Caco-2 (cell line): ENCODE measurements at regions not wholly inside any gene's neighbourhood (a gene's known extent, or its start where the extent isn't known, plus 50 kb on each side); places are given as distances from the start of the nearest gene placed in this dataset.

ENCODE experiments used
- BruUV-seq: library from RNA; stranded (reverse); fragments of 400-500 nt; replicated peaks from 2 replicates; lab custom pipeline; 2021; lab: Mats Ljungman, UMichigan
- CTCF ChIA-PET: fragments of 300-600 bp; sonication (Branson Sonifier 250); formaldehyde crosslinking; loops from one replicate; lab custom pipeline; 2022; ENCODE audit warnings: antibody characterized with exemption; lab: Charles Lee
- POLR2A ChIA-PET: fragments of 300-600 bp; sonication (Branson Sonifier 250); formaldehyde crosslinking; loops from one replicate; lab custom pipeline; 2022; ENCODE audit warnings: antibody characterized with exemption; lab: Charles Lee
- DNase-seq, 2 experiments: peaks; one replicate each; pipeline versions ENCODE4 v3.0.0 to v3.0.0-alpha.2; 2020 to 2022
- H3K27me3 ChIP-seq: replicated peaks from 2 replicates; pipeline ENCODE4 v1.6.0; 2011; ENCODE audit warnings: low read length; ENCODE audit not compliant: control insufficient read depth, insufficient read depth
- H3K36me3 ChIP-seq: 2 replicates; pipeline ENCODE4 v1.5.1; 2011; ENCODE audit warnings: low read length; ENCODE audit not compliant: control insufficient read depth, insufficient read depth
- H3K4me1 ChIP-seq: fragments of 250-450 bp; sonication (Bioruptor Pico); 2 replicates; pipeline ENCODE4 v1.5.1; 2020; ENCODE audit warnings: mild to moderate bottlenecking
- H3K4me3 ChIP-seq: 2 replicates; pipeline ENCODE4 v1.5.1; 2011; ENCODE audit warnings: low read depth, mild to moderate bottlenecking, control low read depth, low read length
- H3K9me3 ChIP-seq: fragments of 250-450 bp; sonication (Bioruptor Pico); 2 replicates; pipeline ENCODE4 v1.5.1; 2020; ENCODE audit warnings: mild to moderate bottlenecking, moderate library complexity
- H3K27ac Mint-ChIP-seq: one replicate; pipeline ENCODE4 v1.8.0; 2022; ENCODE audit warnings: mixed read lengths; ENCODE audit not compliant: unreplicated experiment
- H3K27me3 Mint-ChIP-seq: one replicate; pipeline ENCODE4 v1.8.0; 2022; ENCODE audit warnings: mixed read lengths; ENCODE audit not compliant: insufficient read depth, unreplicated experiment
- H3K36me3 Mint-ChIP-seq: one replicate; pipeline ENCODE4 v1.8.0; 2022; ENCODE audit warnings: mild to moderate bottlenecking, mixed read lengths; ENCODE audit not compliant: insufficient read depth, unreplicated experiment
- H3K4me1 Mint-ChIP-seq: one replicate; pipeline ENCODE4 v1.8.0; 2022; ENCODE audit warnings: low read depth, mixed read lengths; ENCODE audit not compliant: unreplicated experiment
- H3K4me3 Mint-ChIP-seq: one replicate; pipeline ENCODE4 v1.8.0; 2022; ENCODE audit warnings: mild to moderate bottlenecking, moderate library complexity, mixed read lengths; ENCODE audit not compliant: unreplicated experiment
- H3K9me3 Mint-ChIP-seq: one replicate; pipeline ENCODE4 v1.8.0; 2022; ENCODE audit warnings: mixed read lengths; ENCODE audit not compliant: unreplicated experiment
- CTCF ChIP-seq, 2 experiments: fragments of 200-600 bp in 1 of 2; IDR thresholded peaks; 1 replicate in 1 of 2; 2 replicates in 1 of 2; pipeline versions ENCODE4 v1.5.1 to v1.8.0; 2011 to 2022; ENCODE audit warnings: antibody characterized with exemption in 1 of 2, control low read depth in 1 of 2, inconsistent platforms in 1 of 2, low read depth in 1 of 2, low read length in 1 of 2, mild to moderate bottlenecking in 1 of 2, moderate library complexity in 1 of 2; ENCODE audit not compliant: insufficient read depth in 1 of 2, severe bottlenecking in 1 of 2, unreplicated experiment in 1 of 2
- intact Hi-C: fragments of 100-400 bp; cut with micrococcal nuclease; formaldehyde crosslinking; loops from one replicate; pipeline ENCODE4 v1.10.0; 2022; ENCODE audit not compliant: unreplicated experiment

- H3K27me3 Mint-ChIP-seq: peaks cover 10% of the 10 kb centered on the region
Measured at GRCh38 chr11:11085580-11085979, 227.7 kb upstream of the ZBED5 start.

GRCh38 chr11:11084337-11084736 is 226.5 kb upstream of the ZBED5 start:
- no peak for DNase-seq
- no peak overlapping the region for H3K4me3 ChIP-seq
- H3K27me3 ChIP-seq: no peaks in the 10 kb centered on the region
- H3K9me3 ChIP-seq: no peaks in the 10 kb centered on the region
- no peak for TF ChIP-seq CTCF (IDR thresholded peaks at IDR 0.05; ENCODE audit: insufficient read depth in 1 of 2, low read depth in 1 of 2, low read length in 1 of 2, severe bottlenecking in 1 of 2, unreplicated experiment in 1 of 2)
- no peak overlapping the region for H3K27ac Mint-ChIP-seq
- POLR2A ChIA-PET: no interaction called here
- no peaks in the 10 kb centered on the region for H3K36me3 Mint-ChIP-seq
- no peak overlapping the region for H3K4me3 Mint-ChIP-seq
- BruUV-seq: no TSS peak
- CTCF ChIA-PET: no interaction called here
- H3K27me3 Mint-ChIP-seq: peaks cover 12% of the 10 kb centered on the region
- no peaks in the 10 kb centered on the region for H3K4me1 Mint-ChIP-seq
- intact Hi-C loops: no loop called here
- no peaks in the 10 kb centered on the region for H3K4me1 ChIP-seq
- H3K9me3 Mint-ChIP-seq: no peaks in the 10 kb centered on the region
- no peaks in the 10 kb centered on the region for H3K36me3 ChIP-seq

More at GRCh38 chr11:11085580-11085979, 227.7 kb upstream of the ZBED5 start:
- intact Hi-C loops: no loop called here
- H3K4me3 ChIP-seq: no peak overlapping the region
- H3K4me1 Mint-ChIP-seq: no peaks in the 10 kb centered on the region
- H3K4me1 ChIP-seq: no peaks in the 10 kb centered on the region
- CTCF ChIA-PET: no interaction called here
- DNase-seq: no peak
- POLR2A ChIA-PET: no interaction called here
- TF ChIP-seq CTCF (IDR thresholded peaks at IDR 0.05; ENCODE audit: insufficient read depth in 1 of 2, low read depth in 1 of 2, low read length in 1 of 2, severe bottlenecking in 1 of 2, unreplicated experiment in 1 of 2): no peak
- no peak overlapping the region for H3K27ac Mint-ChIP-seq
- H3K27me3 ChIP-seq: no peaks in the 10 kb centered on the region; the same call in 1 of the 2 replicates
- BruUV-seq: no TSS peak
- no peaks in the 10 kb centered on the region for H3K9me3 Mint-ChIP-seq
- no peaks in the 10 kb centered on the region for H3K36me3 ChIP-seq
- H3K36me3 Mint-ChIP-seq: no peaks in the 10 kb centered on the region
- H3K9me3 ChIP-seq: no peaks in the 10 kb centered on the region
- H3K4me3 Mint-ChIP-seq: no peak overlapping the region

GRCh38 chr11:11083441-11083840 is 225.6 kb upstream of the ZBED5 start:
- no peak overlapping the region for H3K27ac Mint-ChIP-seq
- no peaks in the 10 kb centered on the region for H3K36me3 Mint-ChIP-seq
- no peak overlapping the region for H3K4me3 Mint-ChIP-seq
- Histone ChIP-seq H3K27me3 (no peaks in the 10 kb centered on the region), H3K4me3 (no peak overlapping the region), H3K4me1 (no peaks in the 10 kb centered on the region), H3K9me3 (no peaks in the 10 kb centered on the region), H3K36me3 (no peaks in the 10 kb centered on the region)
- no TSS peak for BruUV-seq
- intact Hi-C loops: no loop called here
- POLR2A ChIA-PET: no interaction called here
- CTCF ChIA-PET: no interaction called here
- no peaks in the 10 kb centered on the region for H3K9me3 Mint-ChIP-seq
- no peak for DNase-seq
- no peak for TF ChIP-seq CTCF (IDR thresholded peaks at IDR 0.05; ENCODE audit: insufficient read depth in 1 of 2, low read depth in 1 of 2, low read length in 1 of 2, severe bottlenecking in 1 of 2, unreplicated experiment in 1 of 2)
- no peaks in the 10 kb centered on the region for H3K4me1 Mint-ChIP-seq
- H3K27me3 Mint-ChIP-seq: peaks cover 16% of the 10 kb centered on the region
